ENCODE measurements at regions not wholly inside any gene's neighbourhood (a gene's known extent, or its start where the extent isn't known, plus 50 kb on each side); places are given as distances from the start of the nearest gene placed in this dataset.
A peak's percentile ranks its signal among the peaks of the same experiment; 100 is the strongest.

DNA sequence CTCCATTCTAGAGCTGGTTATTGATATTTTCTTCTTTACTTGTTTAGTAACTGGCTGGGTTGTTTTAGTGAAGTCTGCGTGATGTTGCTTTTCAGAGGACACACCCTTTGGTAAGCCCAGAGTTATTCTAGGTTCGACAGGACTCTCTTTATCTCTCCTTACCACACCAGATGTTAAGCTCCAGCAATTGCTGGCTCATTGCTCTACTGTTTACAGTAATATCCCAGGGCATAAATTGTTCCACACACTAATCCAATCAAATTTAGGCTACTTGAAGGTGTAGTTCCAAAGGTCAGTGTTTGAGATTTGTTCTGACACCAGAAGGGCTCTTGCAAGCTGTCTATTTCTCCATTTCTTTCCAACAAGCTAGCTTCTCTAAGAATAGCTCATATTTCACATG is 506.6 kb downstream of the NR4A2 start (continued):
- TF ChIP-seq NKRF (IDR thresholded peaks at IDR 0.05; ENCODE audit: borderline replicate concordance) = no peak
- no peak for TF ChIP-seq PHTF2 (CRISPR knock-in tag; IDR thresholded peaks at IDR 0.05)
- TF ChIP-seq JUNB (CRISPR knock-in tag; conservative IDR thresholded peaks at IDR 0.05) = no peak
- TF ChIP-seq DPF2 (IDR thresholded peaks at IDR 0.05) = 0 out of 2 replicates have a peak, but pooled peaks have one; percentile 19
- TF ChIP-seq RBBP5 (IDR thresholded peaks at IDR 0.05; ENCODE audit: borderline replicate concordance, insufficient read depth, low read length, poor library complexity, severe bottlenecking) = no peak
- TF ChIP-seq NFE2L1 (tag; IDR thresholded peaks at IDR 0.05; ENCODE audit: borderline replicate concordance, low read depth) = no peak
- TF ChIP-seq ARID3A (IDR thresholded peaks at IDR 0.05; ENCODE audit: borderline replicate concordance, low read depth, low read length) = no peak
- TF ChIP-seq MTF1 (CRISPR knock-in tag; IDR thresholded peaks at IDR 0.05; ENCODE audit: borderline replicate concordance) = no peak
- TF ChIP-seq ZSCAN29 (IDR thresholded peaks at IDR 0.05) = no peak
- TF ChIP-seq YY1 (IDR thresholded peaks at IDR 0.05; ENCODE audit: borderline replicate concordance in 1 of 3, control insufficient read depth in 1 of 3, extremely low read depth in 1 of 3, insufficient read depth in 3 of 3, insufficient read length in 1 of 3, insufficient replicate concordance in 2 of 3, low read depth in 1 of 3, low read length in 2 of 3) = no peak
- peak; percentile 58 for TF ChIP-seq NFE2 (IDR thresholded peaks at IDR 0.05; ENCODE audit: low read depth)
- no peak for TF ChIP-seq ZNF3 (CRISPR knock-in tag; IDR thresholded peaks at IDR 0.05)
- no peak for TF ChIP-seq MLLT1 (IDR thresholded peaks at IDR 0.05)
- peak; percentile 66 to 69; a peak in 3 of 4 replicates for TF ChIP-seq KDM1A (IDR thresholded peaks at IDR 0.05)
- no peak for TF ChIP-seq MAFF (IDR thresholded peaks at IDR 0.05; ENCODE audit: low read length)
- TF ChIP-seq HDAC8 (tag; IDR thresholded peaks at IDR 0.05) = no peak
- no peak for TF ChIP-seq CHCHD3 (CRISPR knock-in tag; IDR thresholded peaks at IDR 0.05)
- TF ChIP-seq POLR2A (conservative IDR thresholded peaks at IDR 0.05) = no peak
- TF ChIP-seq, protein P1, sequence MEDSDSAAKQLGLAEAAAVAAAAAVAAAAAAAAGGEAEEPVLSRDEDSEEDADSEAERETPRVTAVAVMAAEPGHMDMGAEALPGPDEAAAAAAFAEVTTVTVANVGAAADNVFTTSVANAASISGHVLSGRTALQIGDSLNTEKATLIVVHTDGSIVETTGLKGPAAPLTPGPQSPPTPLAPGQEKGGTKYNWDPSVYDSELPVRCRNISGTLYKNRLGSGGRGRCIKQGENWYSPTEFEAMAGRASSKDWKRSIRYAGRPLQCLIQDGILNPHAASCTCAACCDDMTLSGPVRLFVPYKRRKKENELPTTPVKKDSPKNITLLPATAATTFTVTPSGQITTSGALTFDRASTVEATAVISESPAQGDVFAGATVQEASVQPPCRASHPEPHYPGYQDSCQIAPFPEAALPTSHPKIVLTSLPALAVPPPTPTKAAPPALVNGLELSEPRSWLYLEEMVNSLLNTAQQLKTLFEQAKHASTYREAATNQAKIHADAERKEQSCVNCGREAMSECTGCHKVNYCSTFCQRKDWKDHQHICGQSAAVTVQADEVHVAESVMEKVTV (CRISPR knock-in tag; IDR thresholded peaks at IDR 0.05) = no peak
- no peak for TF ChIP-seq GATAD2A (IDR thresholded peaks at IDR 0.05)
- no peak for TF ChIP-seq ZKSCAN1 (IDR thresholded peaks at IDR 0.05; ENCODE audit: low read depth, low read length)

Data from K562 (cell line).